ENCODE measurements at regions not wholly inside any gene's neighbourhood (a gene's known extent, or its start where the extent isn't known, plus 50 kb on each side); places are given as distances from the start of the nearest gene placed in this dataset.

DNA sequence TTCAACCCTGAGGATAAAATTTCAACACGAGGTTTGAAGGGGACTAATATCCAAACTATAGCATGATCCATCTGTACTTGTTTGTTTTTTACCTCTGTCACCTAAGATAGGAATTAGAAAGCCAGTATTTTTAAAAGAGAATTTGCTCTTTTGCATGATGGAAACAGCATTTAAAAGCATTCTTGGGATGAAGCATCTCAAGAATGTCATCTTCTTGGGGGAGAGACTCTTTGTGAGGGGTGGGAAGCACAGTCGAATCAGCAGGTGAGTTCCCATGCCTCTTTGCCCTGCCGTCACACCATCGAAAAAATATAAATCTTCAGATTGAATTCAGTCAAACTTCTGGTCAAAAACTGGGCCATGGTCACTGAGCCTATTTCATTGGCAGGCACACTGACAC is 55.3 kb upstream of the BCHE start (continued):
- TF ChIP-seq, protein P1, sequence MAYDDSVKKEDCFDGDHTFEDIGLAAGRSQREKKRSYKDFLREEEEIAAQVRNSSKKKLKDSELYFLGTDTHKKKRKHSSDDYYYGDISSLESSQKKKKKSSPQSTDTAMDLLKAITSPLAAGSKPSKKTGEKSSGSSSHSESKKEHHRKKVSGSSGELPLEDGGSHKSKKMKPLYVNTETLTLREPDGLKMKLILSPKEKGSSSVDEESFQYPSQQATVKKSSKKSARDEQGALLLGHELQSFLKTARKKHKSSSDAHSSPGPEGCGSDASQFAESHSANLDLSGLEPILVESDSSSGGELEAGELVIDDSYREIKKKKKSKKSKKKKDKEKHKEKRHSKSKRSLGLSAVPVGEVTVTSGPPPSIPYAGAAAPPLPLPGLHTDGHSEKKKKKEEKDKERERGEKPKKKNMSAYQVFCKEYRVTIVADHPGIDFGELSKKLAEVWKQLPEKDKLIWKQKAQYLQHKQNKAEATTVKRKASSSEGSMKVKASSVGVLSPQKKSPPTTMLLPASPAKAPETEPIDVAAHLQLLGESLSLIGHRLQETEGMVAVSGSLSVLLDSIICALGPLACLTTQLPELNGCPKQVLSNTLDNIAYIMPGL (CRISPR knock-in tag; IDR thresholded peaks at IDR 0.05; ENCODE audit: borderline replicate concordance in 1 of 2, low read depth in 1 of 2), result no peak
- TF ChIP-seq HOXA9 (CRISPR knock-in tag; IDR thresholded peaks at IDR 0.05; ENCODE audit: borderline replicate concordance) (no peak), MEIS2 (CRISPR knock-in tag; IDR thresholded peaks at IDR 0.05) (no peak)

Small RNA genes lying in the stretch of these regions (small RNA-seq; reads per million reads assigned to genes)
- gene AC069439.1 (ENCODE audit: insufficient read depth in 2 of 3, insufficient read length in 3 of 3, low read depth in 2 of 3, low replicate concordance in 1 of 3) (0 reads per million in 3 experiments), gene AC072046.1 (ENCODE audit: insufficient read depth in 2 of 3, insufficient read length in 3 of 3, low read depth in 2 of 3, low replicate concordance in 1 of 3) (0 reads per million in 3 experiments), gene AC072046.2 (ENCODE audit: insufficient read depth in 2 of 3, insufficient read length in 3 of 3, low read depth in 2 of 3, low replicate concordance in 1 of 3) (0 reads per million in 3 experiments), gene MTND4LP10 (ENCODE audit: insufficient read depth in 2 of 3, insufficient read length in 3 of 3, low read depth in 2 of 3, low replicate concordance in 1 of 3) (0 reads per million in 3 experiments), gene RN7SKP298 (ENCODE audit: insufficient read depth in 2 of 3, insufficient read length in 3 of 3, low read depth in 2 of 3, low replicate concordance in 1 of 3) (0 reads per million in 3 experiments)

All from HepG2 (cell line).